ENCODE measurements at regions not wholly inside any gene's neighbourhood (a gene's known extent, or its start where the extent isn't known, plus 50 kb on each side); places are given as distances from the start of the nearest gene placed in this dataset.

- TF ChIP-seq CTCF (IDR thresholded peaks at IDR 0.05; ENCODE audit: extremely low read depth, missing control alignments) = no peak
- DNase-seq (ENCODE audit: low spot score) = no peak
Measured at GRCh38 chr2:13021470-13021957, 304.8 kb downstream of the TRIB2 start.

GRCh38 chr2:13030606-13031005 lies 313.9 kb downstream of the TRIB2 start:
- no peak for DNase-seq (ENCODE audit: low spot score)
- TF ChIP-seq CTCF (IDR thresholded peaks at IDR 0.05; ENCODE audit: extremely low read depth, missing control alignments) = no peak

GRCh38 chr2:13034861-13035260 lies 318.1 kb downstream of the TRIB2 start:
- no peak for TF ChIP-seq CTCF (IDR thresholded peaks at IDR 0.05; ENCODE audit: extremely low read depth, missing control alignments)
- no peak for DNase-seq (ENCODE audit: low spot score)

- no peak for DNase-seq (ENCODE audit: low spot score)
- TF ChIP-seq CTCF (IDR thresholded peaks at IDR 0.05; ENCODE audit: extremely low read depth, missing control alignments) = no peak
Measured at GRCh38 chr2:13035866-13036265, 319.1 kb downstream of the TRIB2 start.

- TF ChIP-seq CTCF (IDR thresholded peaks at IDR 0.05; ENCODE audit: extremely low read depth, missing control alignments) = no peak
- DNase-seq (ENCODE audit: low spot score) = no peak
Measured at GRCh38 chr2:13040043-13040442, 323.3 kb downstream of the TRIB2 start.

- DNase-seq (ENCODE audit: low spot score) = no peak
- TF ChIP-seq CTCF (IDR thresholded peaks at IDR 0.05; ENCODE audit: extremely low read depth, missing control alignments) = no peak
Measured at GRCh38 chr2:13046557-13047165, 329.9 kb downstream of the TRIB2 start.

- no peak for TF ChIP-seq CTCF (IDR thresholded peaks at IDR 0.05; ENCODE audit: extremely low read depth, missing control alignments)
- DNase-seq (ENCODE audit: low spot score) = no peak
Measured at GRCh38 chr2:13050764-13051163, 334.0 kb downstream of the TRIB2 start.

All from GM20000 (cell line).